KOPT-K1 (cell line): ENCODE measurements at regions not wholly inside any gene's neighbourhood (a gene's known extent, or its start where the extent isn't known, plus 50 kb on each side); places are given as distances from the start of the nearest gene placed in this dataset.
A peak's percentile ranks its signal among the peaks of the same experiment; 100 is the strongest.
"Not testable (repeated sequence)": the region's sequence is repeated elsewhere in the genome, so short reads cannot be mapped to it uniquely, and the experiment has no call there.

Experiments used
- H3K27ac ChIP-seq: fragments of 200-600 bp; sonication (generic); 2 replicates; pipeline ENCODE4 v1.5.1; 2016; ENCODE audit warnings: antibody characterized with exemption, mild to moderate bottlenecking, low read depth, low read length; ENCODE audit not compliant: poor library complexity, severe bottlenecking
- H3K36me3 ChIP-seq: fragments of 200-600 bp; sonication (generic); 2 replicates; pipeline ENCODE4 v1.5.1; 2017; ENCODE audit warnings: antibody characterized with exemption, mild to moderate bottlenecking, low read length, moderate library complexity; ENCODE audit not compliant: insufficient read depth
- H3K9me3 ChIP-seq: fragments of 200-600 bp; sonication (generic); 2 replicates; pipeline ENCODE4 v1.5.1; 2017; ENCODE audit warnings: antibody characterized with exemption, low read length, mild to moderate bottlenecking; ENCODE audit not compliant: insufficient read depth, poor library complexity, severe bottlenecking

GRCh38 chr1:234956821-234957329, 171.8 kb downstream of the TOMM20 start:
- no peaks in the 10 kb centered on the region for H3K9me3 ChIP-seq
- peak overlapping the region; percentile 46 for H3K27ac ChIP-seq
- H3K36me3 ChIP-seq: no peaks in the 10 kb centered on the region

GRCh38 chr1:234955107-234955731, 173.4 kb downstream of the TOMM20 start:
- H3K9me3 ChIP-seq: no peaks in the 10 kb centered on the region
- H3K36me3 ChIP-seq: no peaks in the 10 kb centered on the region
- peak overlapping the region; percentile 47 for H3K27ac ChIP-seq

DNA sequence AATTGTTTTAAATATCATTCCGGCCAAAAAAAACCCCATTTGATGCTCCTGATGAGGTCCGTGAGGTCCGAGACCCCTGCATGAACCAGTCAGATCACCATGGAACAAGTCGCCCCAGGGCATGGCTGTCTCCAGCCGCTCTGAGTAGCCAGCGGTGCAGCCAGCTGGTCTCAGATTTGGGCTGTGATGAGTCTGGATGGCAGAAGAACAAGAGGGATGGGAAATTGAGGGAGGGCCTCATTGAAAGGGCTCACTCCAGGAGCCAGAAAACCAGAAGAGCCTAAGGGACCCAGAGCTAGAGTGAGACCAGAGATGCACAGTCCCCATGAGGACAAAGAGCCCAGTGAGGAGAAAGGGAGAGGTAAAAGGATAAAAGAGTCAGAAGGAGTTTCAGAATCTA, 174.0 kb downstream of the TOMM20 start:
- H3K9me3 ChIP-seq: peaks cover under 1% of the 10 kb centered on the region
- H3K36me3 ChIP-seq: no peaks in the 10 kb centered on the region
- peak overlapping the region; percentile 47 for H3K27ac ChIP-seq

DNA sequence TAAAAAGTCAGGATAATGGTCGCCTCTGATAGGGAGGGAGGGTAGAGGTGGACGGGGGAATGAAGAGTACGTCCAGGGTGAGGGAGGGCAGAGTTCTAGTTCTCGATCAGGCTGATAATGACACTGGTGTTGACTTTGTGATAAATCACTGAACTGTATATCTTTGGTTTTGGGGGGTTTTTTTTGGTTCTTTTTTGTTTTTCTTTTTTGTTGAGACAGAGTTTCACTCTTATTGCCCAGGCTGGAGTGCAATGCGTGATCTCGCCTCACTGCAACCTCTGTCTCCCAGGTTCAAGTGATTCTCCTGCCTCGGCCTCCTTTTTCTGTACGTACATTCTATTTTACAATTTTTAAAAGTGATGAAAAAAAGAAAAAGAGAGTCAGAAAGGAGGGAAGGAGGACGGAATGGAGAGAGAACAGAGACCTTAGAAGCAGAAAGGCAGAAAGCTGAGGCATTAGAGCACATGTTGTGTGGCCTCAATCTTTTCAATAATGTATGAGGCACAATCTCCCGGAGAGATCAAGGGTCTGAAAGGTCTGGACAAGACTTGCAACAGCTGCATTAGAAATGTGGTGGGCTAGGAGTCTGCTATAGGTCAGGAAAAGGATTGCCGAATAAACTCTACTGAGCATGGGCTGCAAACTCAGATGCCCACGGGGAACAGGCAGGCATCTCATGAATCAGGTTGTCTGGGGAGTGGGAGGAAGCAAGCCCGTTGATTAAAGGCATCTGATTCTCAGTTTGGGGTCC, 174.8 kb downstream of the TOMM20 start:
- no peak overlapping the region for H3K27ac ChIP-seq
- no peaks in the 10 kb centered on the region for H3K36me3 ChIP-seq
- H3K9me3 ChIP-seq: peaks cover 6% of the 10 kb centered on the region

GRCh38 chr1:234950598-234950997, 178.0 kb downstream of the TOMM20 start:
- Histone ChIP-seq H3K9me3 (peaks cover 6% of the 10 kb centered on the region), H3K36me3 (no peaks in the 10 kb centered on the region)

GRCh38 chr1:234949528-234949927, 179.1 kb downstream of the TOMM20 start:
- not testable (repeated sequence) for H3K36me3 ChIP-seq, H3K27ac ChIP-seq, H3K9me3 ChIP-seq

More at GRCh38 chr1:234950598-234950997, 178.0 kb downstream of the TOMM20 start:
- no peak overlapping the region for H3K27ac ChIP-seq

DNA sequence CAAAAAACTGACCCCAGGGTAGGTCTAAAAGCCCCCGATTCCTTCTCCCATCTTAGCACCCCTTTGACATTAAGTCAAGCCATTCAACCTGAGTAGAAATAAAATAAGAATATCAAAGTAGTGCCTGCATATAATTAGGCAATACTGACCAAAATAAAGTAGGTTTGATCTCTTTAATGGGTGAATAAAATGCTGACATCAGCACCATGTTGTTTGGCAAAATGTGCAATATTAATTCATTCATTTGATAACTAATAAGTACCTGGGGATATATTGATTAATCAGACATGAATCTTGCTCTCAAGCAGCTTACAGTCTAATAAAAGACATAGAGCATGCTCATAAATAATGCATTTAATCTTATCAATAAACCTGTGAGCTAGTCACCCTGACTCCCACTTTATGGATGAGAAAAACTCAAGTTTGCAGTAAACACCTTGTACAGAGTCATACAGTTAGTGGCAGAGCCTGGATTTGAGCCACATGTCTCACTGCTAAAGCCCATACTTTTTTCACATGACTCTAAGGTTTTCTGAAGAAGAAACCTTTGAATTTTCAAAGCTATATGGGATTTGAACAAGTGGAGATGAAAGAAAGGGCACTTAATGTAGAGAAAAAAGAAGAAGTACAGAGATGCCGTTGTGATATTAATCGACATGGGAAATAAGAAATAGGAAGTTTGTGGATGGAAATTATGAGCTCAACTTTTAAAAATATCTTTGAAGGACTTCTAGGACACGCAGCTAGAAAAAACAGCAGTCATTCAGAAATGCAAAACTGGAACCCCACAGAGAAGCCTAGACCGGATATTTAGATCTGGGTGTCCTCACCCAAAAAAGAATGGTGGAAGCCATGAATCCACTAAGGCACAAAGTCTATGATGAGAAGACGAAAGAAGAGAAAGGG, 183.9 kb downstream of the TOMM20 start:
- Histone ChIP-seq H3K27ac (no peak overlapping the region), H3K36me3 (no peaks in the 10 kb centered on the region), H3K9me3 (peaks cover 6% of the 10 kb centered on the region)

DNA sequence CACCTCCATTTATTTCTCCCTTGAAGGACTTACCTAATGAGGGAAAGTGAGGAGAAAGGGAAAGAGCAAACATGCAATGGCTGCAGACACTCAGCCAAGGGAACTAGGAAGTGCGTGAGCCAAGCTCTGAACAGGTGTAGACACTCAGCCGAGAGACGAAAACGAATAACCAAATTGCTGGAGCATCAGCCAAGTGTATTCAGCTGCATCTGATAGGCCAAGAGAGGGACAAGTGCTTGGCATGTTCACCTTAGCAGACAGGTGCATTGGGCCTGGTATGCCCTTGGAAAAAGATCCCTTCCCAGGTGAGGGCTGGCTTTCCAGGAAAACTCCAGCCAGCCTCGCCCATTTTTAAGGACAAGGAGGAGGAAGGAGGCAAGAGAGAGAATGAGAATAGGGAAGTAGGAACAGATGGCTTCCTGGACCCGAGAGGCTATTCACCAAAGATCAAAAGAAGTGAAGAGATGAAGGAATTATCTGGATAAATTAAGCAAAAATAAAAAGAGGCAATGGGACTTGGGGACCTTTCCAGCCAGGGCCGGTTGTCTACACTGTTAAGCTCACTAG, 184.7 kb downstream of the TOMM20 start:
- H3K9me3 ChIP-seq: no peaks in the 10 kb centered on the region
- H3K27ac ChIP-seq: no peak overlapping the region
- H3K36me3 ChIP-seq: no peaks in the 10 kb centered on the region

- Histone ChIP-seq H3K27ac (no peak overlapping the region), H3K36me3 (no peaks in the 10 kb centered on the region)
These were observed 185.6 kb downstream of the TOMM20 start for GRCh38 chr1:234942879-234943506.

DNA sequence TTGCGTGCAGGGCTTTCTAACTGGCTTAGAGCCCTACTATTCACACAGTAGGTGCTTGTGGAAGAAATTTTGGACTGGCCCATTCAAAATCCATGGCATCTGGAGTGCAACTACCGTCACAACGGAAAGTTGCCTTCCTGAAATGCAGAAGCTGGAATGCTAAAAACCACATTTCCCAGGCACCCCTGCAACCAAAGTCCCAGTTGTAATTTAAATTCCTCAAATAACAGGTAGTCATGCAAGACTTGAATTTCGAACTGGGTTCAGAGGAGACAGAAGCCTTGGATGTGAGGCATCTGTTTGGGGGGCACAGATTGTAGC, 186.7 kb downstream of the TOMM20 start:
- Histone ChIP-seq H3K27ac (no peak overlapping the region), H3K36me3 (no peaks in the 10 kb centered on the region), H3K9me3 (no peaks in the 10 kb centered on the region)

More at GRCh38 chr1:234942879-234943506, 185.6 kb downstream of the TOMM20 start:
- no peaks in the 10 kb centered on the region for H3K9me3 ChIP-seq

DNA sequence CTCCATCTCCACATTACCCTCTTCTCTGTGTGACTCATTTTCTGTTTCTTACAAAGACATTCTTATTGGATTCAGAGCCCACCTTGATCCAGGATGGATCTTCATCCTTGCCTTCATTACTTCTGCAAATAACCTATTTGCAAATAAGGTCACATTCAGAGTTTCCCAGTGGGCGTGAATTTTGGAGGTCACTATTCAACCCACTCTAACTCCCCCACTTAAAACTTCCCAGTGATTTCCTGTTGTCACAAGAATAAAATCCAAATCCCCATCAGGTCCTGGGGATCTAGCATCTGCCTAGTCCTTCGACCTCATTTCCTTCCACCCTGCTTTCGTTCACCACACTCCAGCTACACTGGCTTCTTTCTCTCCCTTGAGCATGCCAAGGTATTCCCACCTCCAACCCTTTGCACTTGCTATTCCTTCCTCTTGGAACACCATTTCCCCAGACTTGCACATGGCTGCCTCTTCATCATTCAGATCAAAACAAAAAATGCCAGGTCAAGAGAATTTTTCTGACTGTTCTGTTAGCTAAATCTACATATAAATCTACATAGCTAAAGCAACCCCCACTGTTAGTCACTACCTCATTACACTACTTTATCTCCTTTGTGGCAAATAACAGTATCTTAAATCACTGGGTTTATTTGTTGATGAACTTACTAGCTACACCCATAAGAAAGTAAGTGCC, 187.2 kb downstream of the TOMM20 start:
- H3K9me3 ChIP-seq: no peaks in the 10 kb centered on the region
- H3K27ac ChIP-seq: no peak overlapping the region
- no peaks in the 10 kb centered on the region for H3K36me3 ChIP-seq

- Histone ChIP-seq H3K27ac (no peak overlapping the region), H3K36me3 (no peaks in the 10 kb centered on the region), H3K9me3 (no peaks in the 10 kb centered on the region)
These were observed 187.8 kb downstream of the TOMM20 start for GRCh38 chr1:234940841-234941240.

DNA sequence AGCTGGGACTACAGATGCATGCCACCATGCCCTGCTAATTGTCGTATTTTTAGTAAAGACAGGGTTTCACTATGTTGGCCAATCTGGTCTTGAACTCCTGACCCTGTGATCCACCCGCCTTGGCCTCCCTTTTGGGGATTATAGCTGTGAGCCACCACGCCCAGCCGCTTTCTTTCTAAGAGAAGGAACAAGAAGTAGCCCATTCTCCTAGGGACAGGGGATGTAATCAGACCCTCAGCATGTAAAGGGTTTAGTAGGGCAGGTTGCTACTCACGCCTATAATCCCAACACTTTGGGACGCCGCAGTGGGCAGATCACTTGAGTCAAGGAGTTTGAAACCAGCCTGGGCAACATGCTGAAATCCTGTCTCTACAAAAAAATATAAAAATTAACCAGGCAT, 189.7 kb downstream of the TOMM20 start:
- Histone ChIP-seq H3K27ac (no peak overlapping the region), H3K36me3 (no peaks in the 10 kb centered on the region), H3K9me3 (no peaks in the 10 kb centered on the region)

- H3K36me3 ChIP-seq: no peaks in the 10 kb centered on the region
- H3K27ac ChIP-seq: no peak overlapping the region
- no peaks in the 10 kb centered on the region for H3K9me3 ChIP-seq
These were observed 190.5 kb downstream of the TOMM20 start for GRCh38 chr1:234938135-234938534.
